BE2C (cell line): ENCODE measurements at regions not wholly inside any gene's neighbourhood (a gene's known extent, or its start where the extent isn't known, plus 50 kb on each side); places are given as distances from the start of the nearest gene placed in this dataset.

ENCODE experiments used
- DNase-seq: peaks from one replicate; pipeline ENCODE4 v3.0.0-alpha.2; 2020
- H3K27me3 ChIP-seq: fragments of 250-450 bp; sonication (Bioruptor Pico); 2 replicates; pipeline ENCODE4 v1.5.1; 2020; ENCODE audit warnings: mild to moderate bottlenecking
- H3K36me3 ChIP-seq: fragments of 250-450 bp; sonication (Bioruptor Pico); 2 replicates; pipeline ENCODE4 v1.5.1; 2020; ENCODE audit warnings: mild to moderate bottlenecking
- H3K4me1 ChIP-seq: fragments of 250-450 bp; sonication (Bioruptor Pico); 2 replicates; pipeline ENCODE4 v1.5.1; 2020
- H3K4me3 ChIP-seq: 2 replicates; pipeline ENCODE4 v1.5.1; 2011; ENCODE audit warnings: low read depth, low read length
- H3K9me3 ChIP-seq: fragments of 250-450 bp; sonication (Bioruptor Pico); 2 replicates; pipeline ENCODE4 v1.5.1; 2020
- CTCF ChIP-seq: IDR thresholded peaks from 2 replicates; pipeline ENCODE4 v1.5.1; 2012; ENCODE audit warnings: mild to moderate bottlenecking, low read depth, low read length

- H3K9me3 ChIP-seq: no peaks in the 10 kb centered on the region
- no peak for DNase-seq
Measured at GRCh38 chr6:119533603-119534279, 184.2 kb upstream of the MAN1A1 start.

DNA sequence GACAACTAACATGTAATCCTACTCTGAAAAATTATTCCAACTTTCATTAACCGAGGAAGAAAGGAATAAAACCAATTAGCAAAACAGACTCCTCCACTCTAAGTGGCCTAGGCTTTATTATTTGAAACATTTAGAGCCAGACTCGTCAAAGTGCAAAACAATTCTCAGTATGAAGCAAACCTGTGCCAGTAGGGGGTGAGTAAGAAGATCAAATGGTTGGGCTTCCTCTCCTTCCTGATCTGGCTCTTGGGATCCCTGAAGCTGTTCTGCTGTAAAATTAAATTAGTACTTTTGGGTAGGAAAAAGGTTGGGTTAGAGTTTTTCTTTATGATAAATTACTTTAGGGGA, 177.6 kb upstream of the MAN1A1 start:
- no peak for DNase-seq
- H3K27me3 ChIP-seq: no peaks in the 10 kb centered on the region
- no peaks in the 10 kb centered on the region for H3K36me3 ChIP-seq
- no peak overlapping the region for H3K4me3 ChIP-seq
- H3K9me3 ChIP-seq: no peaks in the 10 kb centered on the region
- 0 out of 2 replicates have a peak, but pooled peaks have one; percentile 6 for TF ChIP-seq CTCF
- no peaks in the 10 kb centered on the region; the same call in 1 of the 2 replicates for H3K4me1 ChIP-seq

More at GRCh38 chr6:119533603-119534279, 184.2 kb upstream of the MAN1A1 start:
- Histone ChIP-seq H3K4me3 (no peak overlapping the region), H3K36me3 (no peaks in the 10 kb centered on the region), H3K27me3 (no peaks in the 10 kb centered on the region), H3K4me1 (peaks cover 10% of the 10 kb centered on the region)
- TF ChIP-seq CTCF: no peak

DNA sequence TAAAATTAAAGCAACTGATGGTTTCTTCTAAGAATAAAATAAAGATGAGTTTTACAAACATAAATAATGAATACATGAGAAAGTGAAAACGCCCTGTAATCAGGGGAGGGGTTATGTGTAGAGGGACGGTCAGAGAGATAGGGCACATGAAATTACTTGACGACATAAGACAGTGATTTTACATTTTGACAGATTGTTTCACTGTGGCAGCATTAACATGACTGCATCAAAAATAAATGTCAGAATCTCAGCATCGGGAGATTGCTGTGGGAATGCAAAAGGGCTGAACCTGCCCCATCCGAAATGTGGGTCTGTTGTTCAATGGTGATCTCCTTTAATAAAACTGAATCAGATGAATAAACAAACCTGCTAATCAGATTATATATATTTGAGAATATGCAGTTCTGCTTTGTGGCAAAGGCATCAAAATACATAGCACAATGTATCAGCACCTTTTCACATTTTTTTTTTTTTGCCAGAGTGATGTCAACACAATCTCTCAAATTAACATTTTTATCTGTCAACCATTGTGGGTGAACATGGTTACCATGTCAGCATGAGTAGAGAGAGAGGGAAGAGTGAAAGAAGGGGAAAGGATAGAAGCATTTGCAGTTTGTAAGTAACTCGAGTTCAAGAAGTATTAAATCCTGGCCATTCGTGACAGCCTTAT, 177.1 kb upstream of the MAN1A1 start:
- Histone ChIP-seq H3K27me3 (no peaks in the 10 kb centered on the region), H3K9me3 (no peaks in the 10 kb centered on the region), H3K36me3 (no peaks in the 10 kb centered on the region), H3K4me3 (no peak overlapping the region), H3K4me1 (no peaks in the 10 kb centered on the region; the same call in 1 of the 2 replicates)
- no peak for DNase-seq
- no peak for TF ChIP-seq CTCF

DNA sequence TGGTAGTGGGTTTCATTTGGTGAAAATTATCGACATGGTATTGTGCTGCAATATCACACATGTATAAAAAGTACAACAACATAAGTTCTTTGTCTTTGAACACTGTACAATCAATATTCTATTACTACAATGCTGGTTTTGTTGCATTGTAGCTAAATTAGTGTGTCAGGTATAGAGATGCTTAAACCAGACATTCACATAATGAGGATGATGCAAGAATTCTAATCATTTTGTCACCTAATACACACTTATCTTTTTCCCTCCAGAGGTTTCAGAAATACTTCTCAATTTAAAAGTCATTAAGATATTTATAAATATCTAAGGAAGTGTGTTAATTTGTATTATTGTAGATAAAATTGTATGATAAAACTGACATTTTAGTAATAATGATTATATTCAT, 174.8 kb upstream of the MAN1A1 start:
- TF ChIP-seq CTCF: no peak
- no peaks in the 10 kb centered on the region for H3K4me1 ChIP-seq
- no peaks in the 10 kb centered on the region for H3K9me3 ChIP-seq
- no peak for DNase-seq
- H3K4me3 ChIP-seq: no peak overlapping the region
- no peaks in the 10 kb centered on the region for H3K36me3 ChIP-seq
- no peaks in the 10 kb centered on the region for H3K27me3 ChIP-seq

DNA sequence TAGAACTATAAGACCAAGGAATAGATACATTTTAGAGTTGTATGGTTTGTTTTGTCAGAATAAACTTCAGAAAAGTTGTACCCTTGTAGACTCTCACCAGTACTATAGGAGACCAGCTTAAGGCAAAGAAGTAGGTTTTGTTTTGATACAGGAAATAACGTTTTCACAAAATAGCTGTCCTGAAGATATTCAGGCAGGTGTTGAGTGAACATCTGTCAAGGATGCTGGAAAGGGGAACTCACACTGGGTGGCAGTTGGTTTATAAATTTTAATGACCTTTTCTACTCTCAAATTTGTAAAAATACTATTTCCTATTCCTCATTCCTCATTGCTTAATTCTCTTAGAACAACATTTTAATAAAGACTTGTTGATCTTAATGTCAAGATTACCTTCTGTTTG, 174.0 kb upstream of the MAN1A1 start:
- Histone ChIP-seq H3K4me1 (no peaks in the 10 kb centered on the region), H3K4me3 (no peak overlapping the region), H3K9me3 (no peaks in the 10 kb centered on the region), H3K36me3 (no peaks in the 10 kb centered on the region), H3K27me3 (no peaks in the 10 kb centered on the region)
- no peak for TF ChIP-seq CTCF
- no peak for DNase-seq

DNA sequence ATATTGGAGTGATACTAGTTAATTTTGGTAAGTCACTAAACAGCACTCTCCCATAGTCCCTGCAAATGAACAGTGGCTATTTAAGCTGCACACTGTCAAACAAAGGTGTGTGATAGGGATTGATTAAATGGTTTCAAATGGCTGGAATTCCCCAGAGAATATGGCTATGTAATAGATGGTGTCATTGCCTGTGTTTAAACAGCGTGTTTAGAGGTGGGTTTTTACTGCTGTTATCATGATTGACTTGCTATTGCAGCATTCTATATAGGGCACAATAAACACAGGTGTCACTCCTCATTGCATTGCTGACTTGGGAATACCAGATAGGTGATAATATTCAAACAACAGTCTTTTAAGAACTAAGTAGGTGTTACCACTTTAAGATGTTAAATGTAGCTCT, 171.7 kb upstream of the MAN1A1 start:
- no peaks in the 10 kb centered on the region for H3K27me3 ChIP-seq
- H3K36me3 ChIP-seq: no peaks in the 10 kb centered on the region
- H3K4me3 ChIP-seq: no peak overlapping the region
- no peaks in the 10 kb centered on the region for H3K4me1 ChIP-seq
- no peaks in the 10 kb centered on the region for H3K9me3 ChIP-seq
- TF ChIP-seq CTCF: no peak
- DNase-seq: no peak
